Activated effector memory CD4-positive, alpha-beta T cell treated with Interleukin-2 at 50 U/mL for 16 hours (primary cell): ENCODE measurements at regions not wholly inside any gene's neighbourhood (a gene's known extent, or its start where the extent isn't known, plus 50 kb on each side); places are given as distances from the start of the nearest gene placed in this dataset.
"Not testable (repeated sequence)": the region's sequence is repeated elsewhere in the genome, so short reads cannot be mapped to it uniquely, and the experiment has no call there.

ENCODE experiments used
- DNase-seq: peaks from one replicate; pipeline ENCODE4 v3.0.0-alpha.2; 2020

DNA sequence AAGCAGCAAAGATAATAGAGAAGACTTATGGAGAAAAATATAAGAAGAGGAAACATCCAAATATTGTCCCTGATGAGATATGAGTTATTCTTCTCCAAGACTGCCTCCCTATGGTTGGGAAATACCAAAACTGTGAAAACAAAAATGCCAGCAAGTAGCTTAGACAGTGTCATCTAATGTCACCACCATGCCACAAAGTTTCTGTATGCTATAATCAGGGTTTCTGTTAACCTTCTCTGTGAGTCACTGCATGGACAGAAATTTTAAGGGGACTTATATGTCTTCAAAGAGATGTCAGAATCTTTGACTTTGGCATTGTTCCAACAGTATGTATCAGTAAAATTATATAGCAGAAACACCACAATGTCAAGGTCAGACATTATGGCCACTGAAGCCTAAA, 222.6 kb downstream of the KDM5D start:
- no peak for DNase-seq

DNA sequence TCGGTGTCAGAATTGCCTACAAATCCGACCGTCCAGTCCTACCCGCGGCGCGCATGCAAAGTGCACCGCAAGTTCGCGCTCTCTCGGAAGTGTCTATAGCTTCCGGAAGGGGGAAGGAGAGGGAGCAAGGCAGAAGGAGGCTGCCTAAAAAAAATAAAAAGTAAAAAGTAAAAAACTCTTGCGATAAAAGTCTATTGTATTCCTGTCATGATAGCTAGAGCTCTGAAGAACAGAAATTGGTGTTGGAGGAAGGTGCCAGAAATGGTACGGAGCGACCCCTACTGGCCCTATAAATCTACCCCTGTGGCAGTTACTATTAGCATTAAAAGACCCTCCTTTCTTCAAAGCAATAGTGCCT, 241.5 kb downstream of the KDM5D start:
- DNase-seq, result peak; percentile 4

DNA sequence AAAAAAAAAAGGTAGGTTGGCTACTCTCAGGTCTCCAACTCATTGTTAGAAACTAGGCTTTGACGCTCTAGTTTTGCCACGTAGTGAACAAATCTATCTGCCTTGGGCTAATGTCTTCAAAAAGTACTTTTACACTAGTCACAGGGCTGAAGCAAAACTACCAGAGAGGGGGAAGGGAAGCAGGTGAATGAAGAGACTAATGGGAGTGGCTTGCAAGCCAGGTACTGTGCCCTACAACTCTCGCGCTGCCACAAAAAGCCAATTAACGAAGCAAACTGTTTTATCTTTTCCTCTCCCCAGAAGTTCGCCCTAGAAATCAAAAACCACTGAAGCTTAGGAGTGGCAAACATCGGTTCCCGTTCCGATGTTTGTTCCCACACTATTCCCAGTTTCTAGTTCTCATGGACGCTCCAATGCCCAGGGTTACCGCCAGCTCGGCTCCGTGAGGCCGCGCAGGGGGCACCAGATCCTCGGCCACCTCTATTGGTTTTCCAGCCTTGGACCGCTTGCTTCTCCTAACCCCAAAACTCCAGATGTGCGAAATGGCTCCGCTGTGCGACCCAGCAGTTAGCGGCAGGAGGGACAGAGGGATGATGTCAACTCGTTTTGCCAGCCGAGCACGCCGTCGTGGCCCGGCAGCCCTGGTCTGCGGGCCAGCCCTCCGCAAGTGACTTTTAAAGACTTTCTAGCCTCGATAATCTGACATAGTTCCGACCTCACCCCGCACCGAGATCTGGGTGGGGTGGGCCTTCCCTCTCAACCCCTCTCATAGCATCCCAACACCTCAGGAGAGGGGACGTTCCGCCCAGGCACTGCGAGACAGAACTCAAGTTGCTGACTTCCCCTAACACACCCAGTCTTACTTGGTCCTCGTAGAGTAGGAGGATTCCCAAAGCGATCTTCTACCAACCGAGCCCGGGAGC, 242.1 kb downstream of the KDM5D start:
- no peak for DNase-seq

DNA sequence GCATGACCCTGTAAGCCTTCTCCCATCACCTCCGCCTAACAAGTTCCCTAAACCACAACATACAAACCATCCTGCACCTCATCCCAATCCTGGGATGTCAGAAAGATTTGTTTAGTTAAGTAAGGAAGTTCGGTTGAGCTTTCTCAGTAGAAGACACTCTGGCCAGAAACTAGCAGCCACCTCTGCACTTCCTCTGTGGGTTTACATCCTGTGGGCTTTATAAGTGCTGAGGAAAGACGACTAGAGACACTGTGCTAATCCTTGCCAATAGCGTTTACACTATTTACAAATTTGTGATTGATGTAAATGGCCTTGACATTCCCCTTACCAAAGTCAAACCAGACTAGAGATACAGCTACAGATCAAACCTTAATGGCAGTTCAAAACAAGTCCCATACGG, 246.0 kb downstream of the KDM5D start:
- no peak for DNase-seq

DNA sequence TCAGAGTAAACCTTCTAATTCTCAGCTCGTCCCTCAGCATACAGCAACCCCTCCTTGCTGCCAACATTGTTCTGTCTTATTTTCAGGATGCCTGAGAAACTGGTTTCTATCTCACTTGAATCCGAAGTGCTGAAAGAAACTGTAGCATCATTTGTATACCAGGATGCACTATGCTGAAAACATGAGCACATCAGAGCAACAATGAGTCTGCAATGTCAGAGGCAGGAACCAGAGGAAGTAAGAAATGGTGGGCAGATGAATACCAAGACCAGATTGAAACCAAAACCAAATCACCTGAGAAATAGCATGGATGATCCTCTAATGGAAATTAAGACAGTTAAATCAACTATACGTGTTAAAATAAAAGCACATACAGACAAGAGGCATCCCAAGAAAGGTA, 257.0 kb downstream of the KDM5D start:
- DNase-seq, result no peak

DNA sequence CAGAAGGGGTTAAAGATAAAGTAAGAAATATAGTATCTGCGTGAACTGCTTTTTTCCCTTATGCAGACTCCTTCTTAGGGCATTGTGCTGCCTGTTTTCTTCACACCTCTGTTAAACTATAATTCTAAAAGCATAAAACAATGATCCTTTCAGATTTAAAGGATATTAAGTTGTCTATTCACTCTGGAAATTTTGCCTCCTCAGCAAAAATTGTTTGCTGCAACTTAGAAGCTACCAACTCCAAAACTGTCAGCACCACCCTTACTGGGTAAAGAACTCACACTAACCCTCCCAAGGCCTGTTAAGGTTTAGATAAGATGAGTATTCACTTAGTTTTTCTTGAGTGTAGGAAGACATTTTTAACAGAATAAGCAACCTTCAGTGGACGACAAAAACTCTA, 259.5 kb downstream of the KDM5D start:
- no peak for DNase-seq

DNA sequence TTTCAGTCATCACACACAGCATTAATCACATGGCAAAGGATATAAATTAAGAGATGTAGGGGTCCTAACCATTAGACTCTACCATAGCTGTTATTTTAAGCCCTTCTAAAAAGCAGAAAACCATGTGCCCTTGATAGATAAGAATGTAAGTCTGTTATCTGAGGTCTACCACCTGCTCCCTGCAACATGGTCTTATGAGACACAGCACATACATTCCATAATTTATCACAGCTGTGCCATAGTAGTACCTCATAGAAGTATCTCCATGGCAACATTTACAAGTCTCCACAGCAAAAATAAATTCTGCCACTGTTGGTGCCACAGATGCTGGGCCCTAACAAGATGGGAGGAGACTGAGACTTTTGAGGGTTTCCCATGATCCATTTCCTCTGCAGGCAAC, 265.4 kb downstream of the KDM5D start:
- no peak for DNase-seq

DNA sequence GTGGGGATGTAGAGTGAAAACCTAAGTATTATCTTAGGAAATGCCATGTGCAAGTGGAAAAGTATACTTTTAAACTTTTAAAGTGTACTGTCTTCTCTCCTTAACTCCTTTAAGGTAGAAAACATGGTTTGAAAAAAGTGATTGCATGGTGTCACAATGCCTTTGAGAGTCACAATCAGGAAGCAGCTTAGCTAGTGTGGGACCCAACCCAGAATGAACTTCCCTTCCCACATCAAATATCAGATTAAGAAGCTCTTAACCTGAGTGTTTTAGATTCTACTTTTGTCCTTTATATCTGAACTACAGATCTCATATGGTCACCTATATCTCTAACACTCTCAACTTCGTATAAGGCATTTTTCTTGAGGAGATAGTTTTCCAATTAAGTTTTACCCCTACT, 266.6 kb downstream of the KDM5D start:
- DNase-seq, result no peak

DNA sequence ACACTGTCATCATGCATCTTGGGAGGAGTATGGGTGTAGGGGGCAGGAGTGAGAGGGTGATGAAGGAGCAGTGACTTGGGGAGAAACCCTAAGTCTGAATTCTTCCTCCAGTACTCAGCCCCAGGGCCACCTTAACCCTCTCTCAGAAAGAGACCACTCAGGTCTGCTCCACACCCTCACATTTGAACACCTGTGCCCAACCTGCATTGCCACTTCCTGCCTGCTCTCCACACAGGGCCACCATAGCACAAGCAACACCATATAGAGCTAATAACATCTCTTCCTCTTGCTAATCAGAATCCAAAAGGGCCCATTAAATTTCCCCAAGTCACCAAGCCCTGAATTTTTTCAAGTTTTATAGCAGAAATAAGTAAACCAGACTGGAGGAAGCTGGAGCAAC, 278.7 kb downstream of the KDM5D start:
- DNase-seq, result no peak

DNA sequence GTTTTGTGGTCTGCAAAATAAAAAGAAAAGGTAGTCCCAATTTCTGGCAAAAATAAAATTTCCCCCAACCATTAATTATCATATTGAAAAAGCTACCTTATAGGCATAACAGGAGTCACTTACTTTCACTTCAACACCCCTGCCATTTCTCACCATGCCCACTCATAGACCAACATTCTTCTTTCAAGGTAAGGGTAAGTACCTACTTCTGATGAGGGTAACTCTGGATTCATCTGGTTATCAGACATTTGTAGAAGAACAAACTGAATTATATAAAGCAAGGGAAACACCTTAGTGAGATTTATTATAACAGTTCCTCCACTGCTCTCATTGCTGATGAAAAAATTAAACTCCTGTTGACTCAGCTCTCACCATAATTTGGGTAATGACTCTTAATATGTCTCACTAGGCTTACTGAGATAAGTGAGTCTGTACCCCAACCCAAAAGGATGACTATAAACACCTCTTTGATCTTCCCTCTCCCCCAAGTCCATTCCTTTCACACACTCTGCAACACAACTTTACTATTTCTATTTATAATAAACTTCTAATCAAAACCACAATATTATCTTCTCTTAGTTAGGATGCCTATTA, 287.6 kb downstream of the KDM5D start:
- no peak for DNase-seq

DNA sequence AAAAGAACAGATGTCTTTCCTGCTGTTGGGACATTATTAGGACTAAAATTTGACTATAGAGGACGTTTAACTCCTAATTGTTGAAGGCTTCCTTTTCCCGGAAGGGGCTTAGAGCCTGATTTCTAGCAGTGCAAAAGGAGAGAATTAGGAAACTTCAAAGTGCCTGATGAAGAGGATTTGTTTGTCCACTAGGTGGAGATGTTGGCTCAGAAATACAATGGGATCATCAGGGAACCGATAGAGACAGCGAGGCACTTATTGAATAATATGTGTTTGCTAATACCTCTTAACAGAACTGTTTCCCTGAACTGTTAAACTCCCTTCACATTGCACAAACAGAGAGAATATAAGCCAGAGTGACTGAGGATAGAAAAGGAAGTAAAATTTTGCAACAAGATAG, 311.5 kb downstream of the KDM5D start:
- DNase-seq, result no peak

DNA sequence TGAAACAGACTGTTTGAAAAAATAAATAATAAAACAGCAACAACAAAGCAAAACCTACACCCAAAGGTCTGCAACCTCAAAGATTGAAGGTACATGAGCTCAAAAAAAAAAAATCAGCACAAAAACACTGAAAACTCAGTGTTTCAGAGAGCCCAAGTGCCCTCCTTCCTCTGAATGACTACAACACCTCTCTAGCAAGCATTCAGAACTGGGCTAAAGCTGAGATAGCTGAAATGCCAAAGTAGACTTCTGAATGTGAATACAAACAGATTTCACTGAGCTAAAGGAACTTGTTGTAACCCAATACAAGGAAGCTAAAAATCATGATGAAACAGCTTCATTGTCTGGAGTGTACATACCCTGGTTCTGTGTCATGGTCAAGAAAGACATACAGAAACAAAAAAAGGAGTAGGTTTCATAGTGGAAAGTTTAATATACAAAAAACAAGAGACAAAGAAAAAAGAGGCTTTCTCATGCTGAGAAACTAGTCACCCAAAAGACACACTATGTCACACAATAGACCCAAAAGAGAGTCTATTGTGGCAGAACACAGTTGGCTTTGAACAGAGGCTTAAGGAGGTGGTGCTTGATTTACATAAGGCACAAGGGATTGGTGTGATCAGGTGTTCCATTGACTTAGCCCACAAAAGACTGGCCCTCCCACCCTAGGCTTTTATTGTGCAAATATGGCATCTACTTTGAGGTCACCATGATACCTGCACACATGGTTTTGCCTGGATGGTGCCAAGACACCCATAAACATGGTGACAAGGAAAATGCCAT, 316.6 kb downstream of the KDM5D start:
- DNase-seq, result no peak

DNA sequence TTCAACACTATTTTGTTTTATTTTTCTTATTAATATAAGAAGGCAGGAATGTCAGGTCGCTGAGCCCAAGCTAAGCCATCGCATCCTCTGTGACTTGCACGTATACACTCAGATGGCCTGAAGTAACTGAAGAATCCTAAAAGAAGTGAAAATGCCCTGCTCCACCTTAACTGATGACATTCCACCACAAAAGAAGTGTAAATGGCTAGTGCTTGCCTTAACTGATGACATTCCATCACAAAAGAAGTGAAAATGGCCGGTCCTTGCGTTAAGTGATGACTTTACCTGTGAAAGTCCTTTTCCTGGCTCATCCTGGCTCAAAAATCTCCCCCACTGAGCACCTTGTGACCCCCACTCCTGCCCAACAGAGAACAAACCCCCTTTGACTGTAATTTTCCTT, 317.3 kb downstream of the KDM5D start:
- DNase-seq, result not testable (repeated sequence)

DNA sequence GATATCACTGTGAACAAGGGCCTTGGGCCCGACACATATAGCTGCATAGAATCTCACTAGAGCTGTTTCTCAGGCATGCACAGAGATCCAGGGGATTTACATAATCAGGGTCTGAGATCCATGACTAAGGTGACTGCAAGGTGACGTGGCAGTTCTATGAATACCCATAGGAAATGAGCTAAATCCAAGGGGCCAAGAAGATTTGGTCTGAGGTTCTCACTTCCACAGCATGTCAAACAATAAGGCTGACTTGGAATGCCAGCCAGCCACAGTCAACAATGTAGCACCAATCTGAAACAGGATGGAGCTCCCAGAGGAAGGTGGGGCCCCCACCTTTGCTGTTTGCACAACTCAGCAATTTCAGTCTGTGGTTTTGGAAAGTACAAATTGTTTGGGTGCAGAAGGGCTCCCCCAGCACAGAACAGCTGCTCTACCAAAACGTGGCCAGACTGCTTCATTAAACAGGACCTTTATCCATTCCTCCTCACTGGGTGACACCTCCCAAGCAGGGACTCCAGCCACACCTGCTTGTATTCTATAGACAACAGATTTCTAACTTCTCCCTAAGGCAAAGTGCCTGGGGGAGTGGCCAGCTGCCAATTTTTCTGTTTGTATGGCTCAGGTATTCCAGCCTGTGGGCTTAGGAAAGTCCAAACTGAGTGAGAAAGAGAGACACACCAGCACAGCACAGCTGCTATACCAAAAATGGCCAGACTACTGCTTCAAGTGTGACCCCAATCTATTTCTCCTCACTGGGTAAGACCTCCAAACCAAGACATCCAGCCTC, 333.4 kb downstream of the KDM5D start:
- no peak for DNase-seq

DNA sequence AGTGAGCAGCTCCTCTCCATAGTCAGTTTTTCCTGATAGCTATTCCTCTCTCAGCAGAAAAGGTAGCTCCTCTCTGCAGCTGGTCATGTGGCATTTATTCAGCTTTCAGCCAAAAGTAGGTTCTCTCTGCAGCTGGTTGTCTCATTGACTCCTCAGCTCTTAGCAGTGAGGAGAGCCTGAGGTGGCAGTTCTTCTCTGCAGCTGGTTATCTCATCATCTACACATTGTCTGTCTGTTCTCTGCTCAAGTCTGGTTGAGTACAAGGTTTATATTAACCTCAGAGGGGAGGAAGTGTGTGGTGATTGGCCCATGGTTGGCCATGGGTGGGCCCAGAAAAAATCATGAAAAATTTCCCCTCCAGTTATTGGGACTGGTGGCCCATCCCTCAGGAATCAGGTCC, 338.3 kb downstream of the KDM5D start:
- no peak for DNase-seq

DNA sequence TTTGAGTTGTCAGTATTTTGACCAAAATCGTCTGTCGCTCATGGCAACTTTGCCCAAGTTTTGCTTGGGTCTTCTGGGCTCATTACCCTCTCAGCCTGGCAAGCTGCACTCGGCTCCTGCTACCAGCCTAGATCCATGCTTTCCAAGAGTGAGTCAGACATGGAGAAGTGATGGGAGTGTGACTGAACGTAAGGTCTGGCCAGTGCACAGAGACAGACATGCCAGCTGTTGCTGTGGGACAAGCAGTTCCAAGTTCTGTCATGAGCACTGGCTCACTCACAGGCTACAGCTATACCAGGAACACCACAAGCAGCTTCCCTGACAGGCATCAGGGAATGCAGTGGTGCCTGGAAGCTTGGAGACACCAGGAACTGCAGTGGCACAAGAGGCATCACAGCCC, 338.9 kb downstream of the KDM5D start:
- DNase-seq, result no peak

DNA sequence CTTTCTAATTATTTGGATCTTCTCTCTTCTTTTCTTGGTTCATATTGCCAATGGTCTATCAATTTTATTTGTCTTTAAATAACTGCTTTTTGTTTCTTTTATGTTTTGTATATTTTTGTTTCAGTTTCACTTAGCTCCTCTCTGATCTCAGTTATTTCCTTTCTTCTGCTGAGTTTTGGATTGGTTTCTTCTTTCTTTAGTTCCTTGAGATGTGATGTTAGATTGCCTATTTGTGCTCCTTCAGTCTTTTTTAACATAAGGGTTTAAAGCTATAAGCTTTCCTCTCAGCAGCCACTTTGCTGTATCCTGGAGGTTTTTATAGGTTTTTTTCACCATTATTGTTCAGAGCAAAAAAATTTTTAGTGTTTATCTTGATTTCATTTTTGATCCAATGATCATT, 351.6 kb downstream of the KDM5D start:
- DNase-seq, result no peak

DNA sequence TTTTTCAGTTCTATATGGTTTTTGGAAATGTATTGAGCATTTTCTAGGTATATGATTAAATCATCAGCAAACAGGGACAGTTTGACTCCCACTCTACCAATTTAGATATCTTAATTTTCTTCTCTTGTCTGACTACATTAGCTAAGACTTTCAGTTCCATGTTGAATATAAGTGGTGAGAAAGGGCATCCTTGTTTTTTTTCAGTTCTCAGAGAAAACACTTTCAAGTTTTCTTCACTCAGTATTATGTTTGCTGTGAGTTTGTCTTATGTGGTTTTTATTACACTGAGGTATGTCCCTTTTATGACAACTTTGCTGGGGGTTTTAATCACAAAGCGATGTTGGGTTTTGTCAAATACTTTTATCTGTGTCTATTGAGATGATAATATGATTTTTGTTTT, 352.6 kb downstream of the KDM5D start:
- no peak for DNase-seq

DNA sequence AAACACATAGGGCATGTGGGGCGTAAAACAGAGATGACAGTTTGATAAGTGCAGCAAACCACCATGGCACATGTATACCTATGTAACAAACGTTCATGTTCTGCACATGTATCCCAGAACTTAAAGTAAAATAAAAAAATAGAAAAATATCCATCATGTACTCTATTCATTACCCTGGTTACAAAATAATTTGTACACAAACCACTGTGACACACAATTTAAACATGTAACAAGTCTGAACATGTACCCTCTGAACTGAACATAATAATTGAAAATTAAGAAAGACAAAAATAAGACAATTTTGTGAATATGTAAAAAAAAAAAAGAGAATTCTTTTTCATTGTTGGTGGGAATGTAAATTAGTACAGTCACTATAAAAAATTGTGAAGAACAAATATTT, 379.2 kb downstream of the KDM5D start:
- DNase-seq, result no peak

DNA sequence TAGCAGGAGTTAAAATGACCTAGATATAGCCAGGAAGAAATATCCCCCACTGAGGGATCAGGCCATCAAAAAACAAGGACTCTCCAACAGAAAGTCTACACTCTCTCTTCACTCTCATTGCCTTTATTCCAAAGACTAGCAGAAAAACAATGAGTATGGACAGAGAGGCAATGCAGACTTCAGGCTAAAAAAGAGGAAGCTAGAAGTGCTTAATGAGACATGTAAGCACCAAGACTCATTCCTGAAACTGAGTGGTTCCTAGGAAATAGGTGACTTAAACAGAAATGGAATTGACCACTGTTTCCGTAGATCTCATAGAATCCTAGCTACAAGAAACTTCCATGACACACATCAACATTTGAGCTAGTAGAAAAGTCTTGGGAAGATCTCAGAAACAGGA, 387.3 kb downstream of the KDM5D start:
- DNase-seq, result no peak

DNA sequence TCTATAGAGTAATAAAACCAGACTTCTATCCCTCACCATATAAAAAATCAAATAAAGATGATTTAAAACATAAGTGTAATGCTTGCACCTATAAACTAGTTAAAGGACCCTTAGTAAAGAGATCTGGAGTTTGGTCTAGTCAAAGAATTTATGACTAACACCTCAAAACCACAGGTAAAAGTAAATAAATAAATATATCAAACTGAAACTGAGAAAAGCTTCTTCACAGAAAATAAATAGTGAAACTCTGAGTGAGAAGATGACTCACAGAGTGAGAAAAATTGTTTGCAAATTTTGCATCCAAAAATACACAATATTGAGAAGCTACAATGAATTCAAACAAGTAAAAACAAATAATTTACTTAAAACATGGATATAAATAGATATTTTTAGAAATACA, 387.8 kb downstream of the KDM5D start:
- no peak for DNase-seq

DNA sequence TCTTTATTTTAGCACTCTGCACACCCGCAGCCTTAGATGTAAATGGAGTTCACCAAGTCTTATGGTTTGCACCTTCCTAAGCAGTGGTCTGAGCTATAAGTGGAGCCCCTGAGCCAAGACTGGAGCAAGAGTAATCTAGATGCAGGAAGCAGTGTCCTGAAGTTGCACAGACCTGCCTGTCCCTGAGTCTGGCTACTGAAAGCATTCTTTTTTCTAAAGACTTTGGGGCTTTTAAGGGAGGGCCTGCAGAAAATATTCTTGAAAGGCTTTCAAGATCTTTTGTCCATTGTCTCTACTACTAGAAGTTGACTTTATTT, 389.7 kb downstream of the KDM5D start:
- DNase-seq, result no peak

DNA sequence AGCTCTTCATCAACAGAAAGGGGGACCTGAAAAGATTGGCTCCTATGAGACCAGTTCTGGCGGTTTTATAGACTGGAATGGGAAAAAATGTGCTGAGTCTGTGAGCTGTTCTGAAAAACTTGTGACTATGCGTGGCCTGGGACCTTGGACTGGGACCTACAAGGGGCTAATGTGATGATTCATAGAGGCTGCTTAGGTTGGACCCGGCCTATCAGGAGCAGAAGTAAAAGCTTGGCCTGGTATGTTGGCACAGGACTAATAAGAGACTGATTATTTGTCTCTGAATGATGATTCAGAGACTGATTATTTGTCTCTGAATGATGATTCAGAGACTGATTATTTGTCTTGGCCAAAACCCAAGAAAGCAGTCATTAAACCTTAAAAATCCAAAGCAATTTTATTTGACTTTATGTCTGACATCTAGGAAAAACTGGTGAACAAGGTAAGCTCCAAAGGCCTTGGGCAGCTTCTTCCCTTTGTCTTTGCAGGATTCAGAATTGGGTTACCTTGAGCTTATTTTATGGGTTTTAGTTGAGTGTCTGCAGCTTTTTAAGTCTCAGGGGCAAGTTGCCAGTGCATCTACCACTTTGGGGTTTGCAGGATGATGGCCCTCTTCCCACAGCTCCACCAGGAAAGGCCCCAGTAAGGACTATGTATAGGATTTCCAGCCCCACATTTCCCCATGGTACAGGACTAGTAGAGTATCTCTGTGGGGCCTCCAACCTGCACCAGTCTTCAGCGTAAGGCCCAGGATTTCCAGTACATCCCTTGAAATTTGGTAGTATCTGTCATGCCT, 390.3 kb downstream of the KDM5D start:
- DNase-seq, result no peak
